DMS 273 treated with DMSO at 0.1 percent for 48 hours (cell line): ENCODE measurements at regions not wholly inside any gene's neighbourhood (a gene's known extent, or its start where the extent isn't known, plus 50 kb on each side); places are given as distances from the start of the nearest gene placed in this dataset.
"Not testable (repeated sequence)": the region's sequence is repeated elsewhere in the genome, so short reads cannot be mapped to it uniquely, and the experiment has no call there.

Experiments
- DNase-seq: peaks from one replicate; lab custom pipeline; 2025; lab: John Stamatoyannopoulos, UW

DNA sequence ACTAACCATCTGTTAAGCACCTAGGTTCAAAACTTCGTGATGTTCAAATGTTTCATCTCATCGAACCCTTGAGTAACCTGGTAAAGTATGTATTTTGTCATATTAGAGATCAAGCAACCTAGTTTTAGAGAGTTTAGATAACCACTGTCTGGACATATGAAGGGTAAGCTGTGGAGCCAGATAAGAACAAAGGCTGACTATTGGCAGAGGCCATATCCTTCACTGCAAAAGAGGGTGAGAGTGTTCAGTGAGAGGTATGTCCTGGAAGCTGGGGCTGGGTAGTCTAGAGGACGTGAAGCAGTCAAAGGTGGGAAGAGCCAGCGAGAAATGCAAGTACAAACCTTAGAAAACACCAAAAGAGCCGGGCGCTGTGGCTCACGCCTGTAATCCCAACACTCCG is 573.1 kb upstream of the KLF4 start:
- no peak for DNase-seq

DNA sequence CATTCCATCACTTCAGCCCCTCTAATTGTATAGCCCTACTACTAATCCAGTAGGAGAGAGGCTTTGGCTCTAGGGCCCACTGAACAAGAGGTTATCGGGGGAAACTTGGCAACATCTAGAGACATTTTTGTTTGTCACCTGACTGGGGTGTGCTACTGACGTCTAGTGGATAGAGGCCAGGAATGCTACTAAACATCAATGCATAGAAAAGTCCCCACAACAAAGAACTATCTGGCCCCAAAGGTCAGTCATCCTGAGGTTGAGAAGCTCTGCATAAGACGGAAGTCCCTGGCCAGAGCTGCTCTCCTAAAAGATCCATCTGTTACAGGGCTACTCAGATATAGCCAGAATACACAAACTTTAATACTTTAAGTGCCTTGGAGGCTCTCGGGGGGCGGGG is 570.6 kb upstream of the KLF4 start:
- no peak for DNase-seq

DNA sequence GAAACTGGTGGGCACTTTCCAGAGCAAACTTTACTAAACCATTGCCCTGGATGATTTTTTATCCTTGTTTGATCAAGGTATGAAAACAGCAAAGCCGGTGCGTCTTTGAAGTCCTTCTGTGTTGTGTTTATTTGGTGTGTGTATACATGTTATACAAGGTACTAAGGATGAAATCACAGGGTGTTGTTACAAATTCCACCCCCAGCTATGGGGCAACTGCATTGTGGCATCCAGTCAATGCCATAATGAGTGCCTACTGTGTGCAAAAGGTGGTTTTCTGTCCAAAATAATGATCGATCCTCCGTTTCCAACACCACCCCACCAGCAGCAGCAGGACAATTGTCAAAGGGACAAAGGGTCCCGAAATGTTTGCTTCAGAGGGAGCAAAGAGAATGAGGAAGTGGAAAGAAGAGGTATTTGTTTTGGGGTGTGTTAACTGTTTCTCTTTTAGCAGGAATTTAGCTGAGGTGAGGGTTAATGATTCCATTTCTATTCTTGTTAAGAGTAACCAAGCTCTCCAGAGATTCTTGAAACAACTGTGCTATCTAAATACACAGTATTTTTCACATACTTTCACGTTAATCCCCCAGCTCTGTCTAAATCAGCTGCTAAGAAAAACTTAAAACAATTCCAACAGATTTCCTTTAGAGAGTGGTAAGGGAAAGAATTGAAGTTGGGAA is 568.7 kb upstream of the KLF4 start:
- DNase-seq: no peak

DNA sequence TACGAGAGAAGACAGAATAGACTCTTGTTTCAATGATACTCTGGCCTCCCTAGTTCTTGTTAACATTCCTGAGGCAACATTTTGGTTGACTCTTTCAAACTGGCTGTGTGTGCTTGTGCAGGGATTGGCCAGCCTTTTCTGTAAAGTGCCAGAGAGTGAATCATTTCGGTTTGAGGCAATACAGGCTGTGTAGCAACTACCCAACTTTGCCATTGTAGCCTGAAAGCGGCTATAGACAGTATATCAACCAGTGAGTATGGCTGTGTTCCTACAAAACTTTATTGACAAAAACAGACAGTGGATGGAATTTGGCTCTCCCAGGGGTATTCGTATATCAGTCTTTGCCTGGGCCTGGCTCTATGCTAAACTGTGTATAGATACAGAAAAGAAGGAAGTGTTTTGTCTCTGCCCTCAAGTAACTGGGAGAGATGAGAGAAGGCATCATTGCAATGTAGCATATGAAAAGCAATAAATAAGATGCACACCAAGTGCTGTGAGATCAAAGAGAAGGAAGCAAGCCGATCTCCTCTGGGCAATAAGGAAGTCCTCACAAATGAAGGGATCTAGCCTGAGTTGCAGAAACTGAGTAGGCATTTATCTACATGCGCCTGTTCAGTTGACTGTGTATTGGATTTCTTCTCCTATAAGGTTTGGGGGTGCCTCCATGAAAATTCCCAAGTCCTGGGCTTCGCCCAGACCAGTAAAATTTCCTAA is 568.0 kb upstream of the KLF4 start:
- DNase-seq: no peak

DNA sequence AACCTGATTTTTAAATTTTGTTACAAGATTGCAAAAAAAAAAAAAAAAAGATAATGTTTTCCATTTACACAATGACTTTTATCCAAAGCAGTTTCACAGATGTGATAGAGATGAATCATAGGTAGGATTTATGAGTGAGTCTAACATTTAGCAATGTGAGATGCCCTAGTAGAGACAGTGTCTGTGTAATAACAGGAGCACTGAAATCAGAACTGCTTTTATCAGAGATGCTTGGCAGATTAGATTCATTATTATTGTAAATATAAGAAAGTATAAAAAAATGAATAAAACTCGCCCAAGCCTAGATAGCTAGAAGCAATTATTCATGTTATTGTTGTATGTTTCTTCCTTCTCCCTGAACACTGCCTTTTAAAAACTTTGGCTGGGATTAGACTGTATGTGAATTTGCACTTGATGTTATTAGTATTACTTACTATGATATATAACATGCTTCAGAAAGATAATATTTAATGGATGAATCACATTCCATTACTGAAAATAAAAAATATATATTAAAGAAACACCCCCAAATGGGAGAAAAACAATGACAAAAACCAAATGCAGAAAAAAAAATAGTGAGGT is 567.3 kb upstream of the KLF4 start:
- DNase-seq: no peak

DNA sequence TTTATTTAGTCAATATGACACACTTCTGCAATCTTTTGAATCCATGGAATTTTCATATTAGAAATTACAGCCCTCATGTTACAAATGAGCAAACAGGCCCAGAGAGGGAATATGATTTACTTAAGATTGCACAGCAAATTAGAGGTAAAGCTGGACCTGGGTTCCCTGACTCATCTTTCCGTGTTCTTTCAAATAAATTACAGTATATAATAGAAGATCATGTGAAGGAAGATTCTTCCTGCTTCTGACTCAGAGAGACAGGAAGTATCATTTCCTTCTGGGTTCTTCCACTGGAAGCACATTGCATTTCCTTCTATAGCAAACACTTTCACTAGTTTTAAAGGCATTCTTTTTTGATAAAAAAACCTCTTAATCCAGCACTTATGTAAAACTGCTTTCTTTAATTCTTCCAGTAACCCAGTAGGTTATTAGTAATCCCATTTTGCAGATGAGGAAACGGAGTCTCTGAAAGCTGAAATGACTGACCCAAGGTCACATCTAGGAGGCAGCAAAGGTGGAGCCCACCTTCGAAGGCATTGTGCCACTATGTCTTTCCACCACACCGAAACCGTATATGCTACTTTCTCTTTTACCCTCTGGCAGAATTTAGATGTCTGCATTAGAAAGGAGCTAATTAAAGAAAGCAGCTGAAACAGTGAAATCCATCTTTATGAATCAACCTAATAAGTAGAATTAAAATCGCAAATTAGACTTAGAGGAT is 566.7 kb upstream of the KLF4 start:
- no peak for DNase-seq

DNA sequence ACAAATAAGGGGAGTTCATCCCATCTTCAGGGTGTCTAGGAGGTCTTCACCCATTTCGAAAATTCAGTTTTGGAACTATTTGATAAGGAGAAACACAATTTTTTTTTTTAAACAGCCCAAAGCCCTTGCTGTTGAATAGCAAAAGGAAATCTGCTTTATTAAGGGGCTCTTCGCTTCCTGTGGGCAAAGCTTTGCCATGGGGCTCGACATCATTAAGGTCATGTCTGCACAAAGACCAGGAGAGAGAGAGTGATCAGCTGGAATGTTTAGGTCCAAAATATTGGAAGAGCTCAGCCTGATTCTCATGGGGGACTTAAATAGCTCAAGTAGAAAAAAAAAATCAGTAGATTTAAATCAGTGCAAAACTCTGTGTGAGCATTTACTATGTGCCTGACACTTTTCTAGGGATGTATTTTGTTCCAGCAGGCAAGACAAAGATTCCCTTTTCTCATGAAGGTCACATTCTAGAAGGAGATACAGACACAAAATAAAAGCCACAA is 564.6 kb upstream of the KLF4 start:
- no peak for DNase-seq

DNA sequence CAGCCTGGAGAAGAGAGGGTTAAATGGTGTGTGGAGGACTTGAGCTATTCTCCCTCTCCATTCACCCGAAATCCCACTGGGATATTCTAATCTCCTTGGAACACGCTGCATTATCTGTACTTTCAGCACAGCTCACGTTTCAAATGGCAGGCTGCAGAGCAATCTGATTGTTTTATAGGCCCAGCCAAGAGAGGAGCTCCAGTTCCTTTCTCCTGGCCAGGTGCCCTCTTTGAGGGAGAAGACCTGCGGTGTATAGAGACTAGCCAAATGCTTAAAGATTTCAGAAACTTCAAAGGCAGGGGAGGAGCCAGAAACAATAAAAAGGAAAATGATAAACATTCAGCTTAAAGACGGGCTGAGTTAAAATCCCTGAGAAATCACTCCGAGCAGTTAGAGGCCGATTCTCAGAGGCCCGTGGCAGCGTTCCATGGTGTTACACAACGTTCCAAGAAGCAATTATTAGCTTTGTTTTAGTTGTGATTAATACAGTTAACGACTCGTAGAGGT is 564.0 kb upstream of the KLF4 start:
- DNase-seq: peak; percentile 78

DNA sequence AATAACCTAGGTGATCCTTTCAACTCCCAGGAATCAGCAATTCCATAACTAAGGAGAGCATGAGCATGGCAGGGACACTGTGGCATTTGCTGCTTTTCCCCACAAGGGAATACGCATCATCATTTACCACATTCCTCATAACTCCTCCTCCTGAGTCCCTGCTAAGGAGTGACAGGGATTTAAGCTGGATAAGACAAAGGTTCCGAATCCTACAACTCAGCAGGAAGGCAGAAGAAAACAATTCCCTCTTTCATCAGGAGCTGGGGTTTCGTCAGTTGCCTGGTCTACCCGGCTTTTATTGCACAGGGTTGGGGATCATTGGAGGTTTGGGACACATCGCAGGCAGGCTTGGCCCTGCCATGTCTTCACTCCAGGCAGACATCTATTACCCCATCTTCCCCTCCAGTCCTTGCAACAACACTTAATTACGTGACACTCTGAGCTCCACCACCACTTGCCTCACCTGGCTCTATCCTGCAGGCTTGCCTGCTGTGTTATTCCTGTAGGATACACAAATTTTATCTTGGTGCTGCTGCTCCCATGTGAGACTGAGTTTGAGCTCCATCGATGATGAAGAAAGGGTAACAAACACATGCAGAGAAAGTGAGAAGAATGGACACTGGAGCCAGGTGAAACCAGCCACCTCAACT is 563.0 kb upstream of the KLF4 start:
- no peak for DNase-seq

DNA sequence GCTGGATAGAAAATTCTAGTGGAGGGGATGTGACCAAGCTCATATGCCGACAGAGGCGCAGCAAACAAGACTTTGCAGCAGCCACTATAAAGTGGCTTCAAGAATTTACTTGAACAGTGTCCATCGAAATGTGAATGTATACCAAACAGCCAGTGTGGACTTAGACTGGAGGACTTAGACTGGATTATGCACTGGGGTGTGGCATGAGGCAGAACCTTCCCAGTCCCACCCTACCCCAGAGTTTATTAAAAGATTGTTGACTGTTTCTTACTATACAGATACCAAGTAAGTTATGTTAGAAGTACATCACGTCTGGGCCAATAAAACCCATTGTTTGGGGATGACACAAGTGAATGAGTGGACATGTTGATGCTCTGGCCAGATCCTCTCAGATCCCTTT is 561.3 kb upstream of the KLF4 start:
- no peak for DNase-seq

DNA sequence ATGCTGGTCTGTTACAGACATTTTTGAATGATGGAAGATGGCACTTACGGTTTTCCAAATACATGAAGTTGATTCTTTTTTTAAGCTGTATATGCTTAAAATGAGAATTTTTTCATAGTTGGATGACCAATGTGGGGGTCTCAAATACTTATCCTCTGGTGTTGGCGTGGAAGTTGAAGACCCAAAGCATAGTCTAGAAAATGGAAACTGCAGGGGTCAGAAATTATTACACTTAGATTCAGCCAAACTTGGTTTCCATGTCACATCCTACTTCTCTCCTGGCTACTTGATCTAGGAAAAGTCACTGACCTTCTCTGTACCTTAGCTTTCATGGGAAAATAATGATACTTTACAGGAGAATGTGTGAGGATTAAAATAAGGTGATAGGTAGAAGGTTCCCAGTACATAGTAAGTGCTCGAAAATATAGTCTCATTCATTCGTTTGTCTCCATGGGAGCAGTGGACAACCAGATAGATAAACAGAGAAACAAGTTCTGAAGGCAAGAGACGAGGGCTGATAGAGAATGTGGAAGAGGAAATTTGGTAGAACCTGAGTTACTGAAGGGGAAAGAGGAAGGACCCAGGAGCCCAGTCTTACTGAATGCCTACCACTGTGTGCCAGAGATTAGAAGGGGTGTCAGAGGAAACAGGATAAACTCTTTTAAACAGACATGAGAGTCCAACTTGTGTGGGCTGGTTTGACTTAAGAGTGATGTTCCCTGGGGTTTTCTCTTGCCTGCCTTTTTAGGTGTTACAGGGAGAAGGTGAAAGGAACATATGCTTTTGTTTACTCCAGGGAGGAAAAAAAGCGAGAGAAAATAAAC is 560.3 kb upstream of the KLF4 start:
- no peak for DNase-seq

DNA sequence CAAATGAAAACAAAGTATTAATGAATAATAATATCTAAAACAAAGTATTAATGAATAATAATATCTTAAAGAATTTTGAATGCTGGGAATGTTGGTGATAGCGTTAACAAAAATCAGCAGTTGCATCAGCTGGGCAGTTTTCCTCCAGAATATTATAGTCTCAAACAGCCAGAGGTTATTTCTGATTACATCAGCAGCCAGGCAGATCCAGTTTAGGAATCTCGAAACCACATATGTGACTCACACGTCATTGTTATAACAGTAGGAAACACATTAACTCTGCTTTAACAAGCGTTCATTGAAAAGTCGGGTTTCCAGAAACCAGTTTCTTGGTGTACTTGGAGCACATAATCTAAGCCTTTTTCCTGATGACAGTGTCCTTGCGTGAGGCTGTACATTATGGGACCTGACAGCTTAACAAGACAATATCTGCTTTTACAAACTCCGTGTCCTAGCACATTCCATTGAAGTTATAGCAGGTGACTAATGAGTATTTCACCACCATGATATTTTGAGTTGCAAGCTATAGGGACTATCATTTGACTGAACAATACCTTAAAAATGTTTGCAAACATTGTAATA is 559.5 kb upstream of the KLF4 start:
- no peak for DNase-seq

DNA sequence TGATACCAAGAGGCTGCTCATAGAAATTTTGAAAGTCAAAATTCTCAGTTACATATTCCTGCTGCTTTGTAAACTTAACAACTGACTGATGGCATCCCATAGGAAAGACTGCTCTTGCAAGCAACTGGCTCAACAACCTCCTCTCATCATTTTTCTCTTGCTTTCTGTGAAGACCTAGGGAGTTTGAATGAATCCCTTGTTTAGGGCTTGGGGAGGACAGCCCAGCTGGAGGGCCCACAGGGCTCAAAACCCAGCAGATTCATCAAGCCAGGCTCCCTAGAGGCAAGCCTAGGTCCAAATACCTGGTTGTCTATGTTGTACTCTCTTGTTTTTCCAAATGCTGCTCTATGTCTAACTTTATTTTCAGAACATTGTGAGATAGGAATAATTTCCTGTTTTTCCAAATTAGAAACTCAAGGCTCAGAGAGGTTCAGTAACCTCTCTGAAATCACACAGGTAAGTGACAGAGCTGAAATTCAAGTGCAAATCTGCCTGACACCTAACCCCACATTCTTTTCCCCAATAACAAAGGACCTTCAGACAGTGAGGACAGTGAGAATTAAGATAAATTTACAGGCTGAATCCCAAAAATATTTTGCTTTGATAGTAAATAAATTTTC is 558.9 kb upstream of the KLF4 start:
- no peak for DNase-seq

DNA sequence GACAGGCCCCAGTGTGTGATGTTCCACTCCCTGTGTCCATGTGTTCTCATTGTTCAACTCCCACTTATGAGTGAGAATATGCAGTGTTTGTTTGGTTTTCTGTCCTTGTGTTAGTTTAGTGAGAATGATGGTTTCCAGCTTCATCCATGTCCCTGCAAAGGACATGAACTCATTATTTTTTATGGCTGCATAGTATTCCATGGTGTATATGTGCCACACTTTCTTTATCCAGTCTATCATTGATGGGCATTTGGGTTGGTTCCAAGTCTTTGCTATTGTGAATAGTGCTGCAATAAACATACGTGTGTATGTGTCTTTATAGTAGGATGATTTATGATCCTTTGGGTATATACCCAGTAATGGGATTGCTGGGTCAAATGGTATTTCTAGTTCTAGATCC is 558.2 kb upstream of the KLF4 start:
- not testable (repeated sequence) for DNase-seq

DNA sequence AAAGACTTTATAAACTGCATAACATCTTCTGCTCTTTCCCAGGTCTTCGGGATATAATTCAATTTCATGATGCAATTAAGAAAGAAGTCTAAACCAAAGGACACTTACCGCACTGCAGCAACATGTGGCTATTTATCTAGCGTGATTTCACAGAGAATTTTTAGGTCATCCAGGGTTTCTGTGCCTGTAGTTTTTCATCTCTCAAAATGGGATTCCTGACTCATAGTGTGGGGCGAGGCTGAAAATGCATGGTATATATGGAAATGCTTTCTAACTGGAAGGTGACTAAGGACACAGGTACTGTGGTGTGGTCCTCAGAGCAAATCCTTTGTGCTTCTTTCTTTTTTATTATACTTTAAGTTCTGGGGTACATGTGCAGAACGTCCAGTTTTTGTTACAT is 557.7 kb upstream of the KLF4 start:
- DNase-seq: no peak

DNA sequence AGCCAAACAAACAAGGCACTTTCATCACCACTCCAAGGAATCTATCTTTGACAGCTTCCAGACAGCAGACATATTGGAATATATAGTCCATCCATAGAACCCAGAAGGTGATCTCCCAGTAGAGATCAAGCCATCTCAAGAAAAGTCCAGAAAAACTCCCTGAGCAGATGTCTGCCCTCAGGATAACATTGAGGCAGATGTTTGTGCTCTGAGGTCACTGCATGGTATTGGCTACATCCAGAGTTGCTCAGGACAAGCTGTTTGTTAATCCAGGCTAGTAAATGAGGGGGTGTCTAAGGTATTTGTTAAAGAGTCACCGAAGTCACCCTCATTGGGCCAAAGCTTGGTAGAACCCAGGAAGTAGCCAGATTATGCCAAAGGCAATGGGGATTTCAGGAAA is 556.3 kb upstream of the KLF4 start:
- DNase-seq: no peak

DNA sequence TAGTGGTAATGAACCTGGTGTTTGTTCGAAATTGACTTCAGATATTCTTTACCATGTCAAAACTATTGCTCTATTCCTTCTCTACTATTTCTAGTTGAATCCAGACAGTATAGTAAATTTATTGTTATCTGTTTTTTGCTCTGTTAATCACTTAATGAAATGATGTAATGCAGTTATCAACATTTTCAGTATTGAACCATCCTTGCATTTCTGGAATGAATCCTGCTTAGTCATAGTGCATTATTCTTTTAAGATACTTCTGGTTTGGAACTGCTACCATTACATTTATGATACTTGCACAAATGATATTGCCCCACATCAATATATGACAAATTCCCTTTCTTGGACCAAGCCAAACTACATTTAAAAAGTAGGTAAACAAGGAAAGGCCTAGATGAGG is 554.0 kb upstream of the KLF4 start:
- DNase-seq: no peak

DNA sequence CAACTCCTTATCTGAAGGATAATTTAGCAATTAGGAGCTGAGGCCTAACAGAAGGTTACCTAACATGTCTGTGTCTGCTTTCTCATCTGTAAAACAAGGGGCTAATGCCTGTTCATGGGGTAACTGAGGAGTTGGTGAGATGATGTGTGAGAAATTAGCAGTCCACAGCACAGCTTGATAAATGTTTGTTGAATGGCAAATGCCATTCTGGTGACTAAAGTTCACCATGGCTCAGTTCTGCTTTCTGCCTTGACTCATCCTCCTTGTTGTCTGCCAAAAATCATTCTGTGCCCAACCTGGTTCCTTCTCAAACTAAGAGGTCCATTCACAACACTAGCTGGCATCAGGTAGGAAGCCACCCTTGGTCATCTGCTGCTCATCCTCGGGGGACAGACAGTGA is 552.0 kb upstream of the KLF4 start:
- DNase-seq: no peak

DNA sequence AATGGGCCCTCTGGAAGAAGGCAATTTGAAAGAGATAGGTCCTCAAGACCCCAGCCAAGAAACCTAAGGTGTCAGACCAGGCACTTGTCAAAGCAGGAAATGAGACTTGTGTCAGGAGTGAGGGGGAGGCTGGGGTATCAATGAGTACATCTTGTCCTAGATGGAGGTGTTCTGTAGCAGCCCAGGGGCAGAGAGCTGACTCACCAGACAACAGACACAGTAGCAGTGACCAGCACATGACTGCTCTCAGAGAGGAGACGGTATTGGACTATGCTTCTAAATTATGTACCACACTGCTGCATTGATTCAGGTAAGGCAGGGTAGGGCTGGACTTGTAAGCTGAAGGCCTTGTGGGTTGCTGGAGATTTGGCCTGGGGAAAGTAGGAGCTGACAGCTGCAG is 551.2 kb upstream of the KLF4 start:
- no peak for DNase-seq

DNA sequence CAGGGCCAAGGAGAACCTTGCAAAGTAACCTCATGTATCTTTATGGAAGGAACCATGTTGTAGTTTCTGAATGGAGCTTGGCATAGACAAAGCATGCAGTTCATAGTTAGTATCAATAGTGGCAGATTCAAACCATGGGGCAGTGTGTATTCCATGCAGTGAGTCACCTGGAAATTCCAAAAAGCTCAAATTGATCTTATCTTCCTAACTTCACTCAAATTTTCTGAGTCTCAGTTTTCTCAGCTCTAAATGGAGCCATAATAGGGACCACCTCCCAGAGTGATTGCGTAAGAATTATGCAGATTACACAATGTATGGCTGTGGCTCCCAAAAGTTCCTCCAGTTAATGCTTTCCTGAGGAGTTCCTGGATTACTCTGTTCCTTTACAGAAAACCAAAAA is 549.9 kb upstream of the KLF4 start:
- DNase-seq: no peak
